ENCODE measurements at regions not wholly inside any gene's neighbourhood (a gene's known extent, or its start where the extent isn't known, plus 50 kb on each side); places are given as distances from the start of the nearest gene placed in this dataset.

GRCh38 chr5:167243463-167243862 lies 1048.0 kb upstream of the WWC1 start:
- DNase-seq = no peak

- no peak for DNase-seq
Measured at GRCh38 chr5:167244583-167244982, 1046.9 kb upstream of the WWC1 start.

- no peak for DNase-seq
Measured at GRCh38 chr5:167245868-167246267, 1045.6 kb upstream of the WWC1 start.

- no peak for DNase-seq
Measured at GRCh38 chr5:167247816-167248215, 1043.6 kb upstream of the WWC1 start.

GRCh38 chr5:167248257-167248656 lies 1043.2 kb upstream of the WWC1 start:
- DNase-seq = no peak

- no peak for DNase-seq
Measured at GRCh38 chr5:167250996-167251395, 1040.4 kb upstream of the WWC1 start.

GRCh38 chr5:167254132-167254531 lies 1037.3 kb upstream of the WWC1 start:
- DNase-seq = no peak

GRCh38 chr5:167255926-167256325 lies 1035.5 kb upstream of the WWC1 start:
- DNase-seq = no peak

GRCh38 chr5:167259806-167260205 lies 1031.6 kb upstream of the WWC1 start:
- DNase-seq = no peak

GRCh38 chr5:167261309-167262100 lies 1029.9 kb upstream of the WWC1 start:
- no peak for DNase-seq

- DNase-seq = no peak
Measured at GRCh38 chr5:167263185-167263584, 1028.3 kb upstream of the WWC1 start.

- DNase-seq = no peak
Measured at GRCh38 chr5:167264348-167264747, 1027.1 kb upstream of the WWC1 start.

GRCh38 chr5:167268337-167268736 lies 1023.1 kb upstream of the WWC1 start:
- no peak for DNase-seq

- no peak for DNase-seq
Measured at GRCh38 chr5:167269146-167269545, 1022.3 kb upstream of the WWC1 start.

GRCh38 chr5:167271081-167271480 lies 1020.4 kb upstream of the WWC1 start:
- DNase-seq = no peak

GRCh38 chr5:167271511-167271910 lies 1019.9 kb upstream of the WWC1 start:
- DNase-seq = no peak

GRCh38 chr5:167280111-167280510 lies 1011.3 kb upstream of the WWC1 start:
- DNase-seq = no peak

GRCh38 chr5:167281925-167282324 lies 1009.5 kb upstream of the WWC1 start:
- DNase-seq = no peak

GRCh38 chr5:167283691-167284090 lies 1007.8 kb upstream of the WWC1 start:
- no peak for DNase-seq

GRCh38 chr5:167284222-167284890 lies 1007.1 kb upstream of the WWC1 start:
- no peak for DNase-seq

GRCh38 chr5:167285591-167285990 lies 1005.9 kb upstream of the WWC1 start:
- DNase-seq = no peak

- DNase-seq = no peak
Measured at GRCh38 chr5:167286891-167287290, 1004.6 kb upstream of the WWC1 start.

- DNase-seq = no peak
Measured at GRCh38 chr5:167290478-167290877, 1001.0 kb upstream of the WWC1 start.

- no peak for DNase-seq
Measured at GRCh38 chr5:167294882-167295680, 996.4 kb upstream of the WWC1 start.

Data from NCI-H2029 treated with DMSO at 0.1 percent for 48 hours (cell line).